ENCODE measurements at regions not wholly inside any gene's neighbourhood (a gene's known extent, or its start where the extent isn't known, plus 50 kb on each side); places are given as distances from the start of the nearest gene placed in this dataset.

GRCh38 chrX:40964633-40965586, 120.3 kb upstream of the USP9X start:
- no peak for TF ChIP-seq CTCF (IDR thresholded peaks at IDR 0.05; ENCODE audit: low read depth, low read length)

GRCh38 chrX:40966213-40966820, 118.9 kb upstream of the USP9X start:
- TF ChIP-seq CTCF (IDR thresholded peaks at IDR 0.05; ENCODE audit: low read depth, low read length) = no peak
- H3K4me3 ChIP-seq (ENCODE audit: low read depth, low read length) = no peak overlapping the region

More at GRCh38 chrX:40964633-40965586, 120.3 kb upstream of the USP9X start:
- no peak overlapping the region for H3K4me3 ChIP-seq (ENCODE audit: low read depth, low read length)

GRCh38 chrX:40968180-40968579, 117.1 kb upstream of the USP9X start:
- no peak for TF ChIP-seq CTCF (IDR thresholded peaks at IDR 0.05; ENCODE audit: low read depth, low read length)
- no peak overlapping the region for H3K4me3 ChIP-seq (ENCODE audit: low read depth, low read length)

GRCh38 chrX:40971736-40972135, 113.5 kb upstream of the USP9X start:
- no peak for TF ChIP-seq CTCF (IDR thresholded peaks at IDR 0.05; ENCODE audit: low read depth, low read length)
- H3K4me3 ChIP-seq (ENCODE audit: low read depth, low read length) = no peak overlapping the region

GRCh38 chrX:40973619-40974018, 111.6 kb upstream of the USP9X start:
- TF ChIP-seq CTCF (IDR thresholded peaks at IDR 0.05; ENCODE audit: low read depth, low read length) = no peak
- H3K4me3 ChIP-seq (ENCODE audit: low read depth, low read length) = no peak overlapping the region

GRCh38 chrX:40975951-40976350, 109.3 kb upstream of the USP9X start:
- no peak for TF ChIP-seq CTCF (IDR thresholded peaks at IDR 0.05; ENCODE audit: low read depth, low read length)
- no peak overlapping the region for H3K4me3 ChIP-seq (ENCODE audit: low read depth, low read length)

- TF ChIP-seq CTCF (IDR thresholded peaks at IDR 0.05; ENCODE audit: low read depth, low read length) = no peak
Measured at GRCh38 chrX:40976981-40977380, 108.3 kb upstream of the USP9X start.

More at GRCh38 chrX:40976981-40977380, 108.3 kb upstream of the USP9X start:
- H3K4me3 ChIP-seq (ENCODE audit: low read depth, low read length) = no peak overlapping the region

Measured in WI38 (cell line).